H9 (cell line): ENCODE measurements at regions not wholly inside any gene's neighbourhood (a gene's known extent, or its start where the extent isn't known, plus 50 kb on each side); places are given as distances from the start of the nearest gene placed in this dataset.

Experiments used
- DNase-seq: peaks from one replicate; pipeline ENCODE4 v3.0.0-alpha.2; 2017
- H2AFZ ChIP-seq: one replicate; pipeline ENCODE4 v1.6.1; 2013; ENCODE audit warnings: mild to moderate bottlenecking, low read length, control low read depth, moderate library complexity
- H2AK5ac ChIP-seq: 2 replicates; pipeline ENCODE4 v1.6.1; 2013; ENCODE audit warnings: low read length, control low read depth, mixed read lengths; ENCODE audit not compliant: insufficient read length
- H2BK120ac ChIP-seq: one replicate; pipeline ENCODE4 v1.6.1; 2013; ENCODE audit warnings: low read depth, mild to moderate bottlenecking, low read length, control low read depth, inconsistent platforms; ENCODE audit not compliant: poor library complexity, severe bottlenecking
- H2BK12ac ChIP-seq: 2 replicates; pipeline ENCODE4 v1.6.1; 2013; ENCODE audit warnings: low read length, control low read depth, mixed read lengths, low read depth; ENCODE audit not compliant: insufficient read length
- H2BK15ac ChIP-seq: 2 replicates; pipeline ENCODE4 v1.6.1; 2013; ENCODE audit warnings: low read depth, low read length, control low read depth
- H2BK20ac ChIP-seq: one replicate; pipeline ENCODE4 v1.6.1; 2013; ENCODE audit warnings: low read depth, mild to moderate bottlenecking, low read length, control low read depth, inconsistent platforms; ENCODE audit not compliant: poor library complexity, severe bottlenecking
- H2BK5ac ChIP-seq: 2 replicates; pipeline ENCODE4 v1.6.1; 2013; ENCODE audit warnings: low read length, control low read depth, mixed read lengths; ENCODE audit not compliant: insufficient read length
- H3K14ac ChIP-seq: 2 replicates; pipeline ENCODE4 v1.6.1; 2013; ENCODE audit warnings: low read length, control low read depth; ENCODE audit not compliant: insufficient read depth
- H3K18ac ChIP-seq: 2 replicates; pipeline ENCODE4 v1.6.1; 2013; ENCODE audit warnings: low read depth, mild to moderate bottlenecking, mixed read lengths, low read length, control low read depth; ENCODE audit not compliant: insufficient read length
- H3K23ac ChIP-seq: 2 replicates; pipeline ENCODE4 v1.6.1; 2013; ENCODE audit warnings: low read length, control low read depth, mixed read lengths, low read depth; ENCODE audit not compliant: insufficient read length
- H3K23me2 ChIP-seq: 2 replicates; pipeline ENCODE4 v1.6.1; 2013; ENCODE audit warnings: low read depth, mild to moderate bottlenecking, mixed read lengths, low read length, control low read depth; ENCODE audit not compliant: insufficient read length, poor library complexity, severe bottlenecking
- H3K27ac ChIP-seq: 2 replicates; pipeline ENCODE4 v1.5.1; 2013; ENCODE audit warnings: low read length, control low read depth, mixed read lengths, low read depth; ENCODE audit not compliant: insufficient read length
- H3K27me3 ChIP-seq: 2 replicates; pipeline ENCODE4 v1.6.1; 2013; ENCODE audit warnings: low read length, control low read depth, inconsistent platforms; ENCODE audit not compliant: insufficient read depth
- H3K4ac ChIP-seq: 2 replicates; pipeline ENCODE4 v1.6.1; 2013; ENCODE audit warnings: low read depth, mild to moderate bottlenecking, control low read depth, inconsistent platforms, low read length, moderate library complexity
- H3K4me1 ChIP-seq: 2 replicates; pipeline ENCODE4 v1.6.1; 2013; ENCODE audit warnings: low read length, control low read depth, inconsistent platforms; ENCODE audit not compliant: insufficient read depth
- H3K4me2 ChIP-seq: 2 replicates; pipeline ENCODE4 v1.6.1; 2013; ENCODE audit warnings: low read length, control low read depth, mixed read lengths; ENCODE audit not compliant: insufficient read length, insufficient read depth
- H3K56ac ChIP-seq: 2 replicates; pipeline ENCODE4 v1.6.1; 2013; ENCODE audit warnings: low read depth, mild to moderate bottlenecking, mixed read lengths, low read length, control low read depth; ENCODE audit not compliant: insufficient read length
- H3K79me1 ChIP-seq: 2 replicates; pipeline ENCODE4 v1.6.1; 2013; ENCODE audit warnings: low read depth, mild to moderate bottlenecking, moderate library complexity, low read length, control low read depth, inconsistent platforms; ENCODE audit not compliant: insufficient read depth, poor library complexity, severe bottlenecking
- H3K79me2 ChIP-seq: 2 replicates; pipeline ENCODE4 v1.6.1; 2013; ENCODE audit warnings: low read length, control low read depth, inconsistent platforms; ENCODE audit not compliant: insufficient read depth
- H3K9ac ChIP-seq: 2 replicates; pipeline ENCODE4 v1.6.1; 2013; ENCODE audit warnings: low read length, control low read depth, mixed read lengths; ENCODE audit not compliant: insufficient read length; ENCODE audit errors: extremely low read depth
- H3K9me3 ChIP-seq: one replicate; pipeline ENCODE4 v1.6.1; 2013; ENCODE audit warnings: low read depth, low read length, inconsistent platforms; ENCODE audit not compliant: control insufficient read depth
- H3T11ph ChIP-seq: one replicate; pipeline ENCODE4 v1.6.1; 2013; ENCODE audit warnings: mild to moderate bottlenecking, low read length, control low read depth, inconsistent platforms
- H4K20me1 ChIP-seq: one replicate; pipeline ENCODE4 v1.6.1; 2013; ENCODE audit not compliant: control insufficient read depth, insufficient read length, insufficient read depth
- H4K5ac ChIP-seq: 2 replicates; pipeline ENCODE4 v1.6.1; 2013; ENCODE audit warnings: low read depth, mild to moderate bottlenecking, mixed read lengths, low read length, control low read depth; ENCODE audit not compliant: insufficient read length
- H4K8ac ChIP-seq: replicated peaks from 2 replicates; pipeline ENCODE4 v1.6.1; 2013; ENCODE audit warnings: low read length, control low read depth, mixed read lengths, low read depth; ENCODE audit not compliant: insufficient read length
- H4K91ac ChIP-seq: 2 replicates; pipeline ENCODE4 v1.6.1; 2013; ENCODE audit warnings: low read depth, mild to moderate bottlenecking, moderate library complexity, mixed read lengths, low read length, control low read depth; ENCODE audit not compliant: insufficient read length
- H3K27ac Mint-ChIP-seq, 3 experiments: 2 replicates in 2 of 3; 3 replicates in 1 of 3; pipeline ENCODE4 v1.8.0; 2020 to 2021; ENCODE audit warnings: mixed read lengths in 3 of 3, mild to moderate bottlenecking in 1 of 3, moderate library complexity in 1 of 3
- H3K27me3 Mint-ChIP-seq: 2 replicates; pipeline ENCODE4 v1.8.0; 2021; ENCODE audit warnings: low read depth, mild to moderate bottlenecking, moderate library complexity, mixed read lengths
- H3K36me3 Mint-ChIP-seq, 3 experiments: 2 replicates in 2 of 3; 3 replicates in 1 of 3; pipeline ENCODE4 v1.8.0; 2020 to 2021; ENCODE audit warnings: low read depth in 3 of 3, mixed read lengths in 3 of 3; ENCODE audit not compliant: insufficient read depth in 1 of 3
- H3K4me1 Mint-ChIP-seq, 2 experiments: 2 replicates each; pipeline ENCODE4 v1.8.0; 2020; ENCODE audit warnings: mixed read lengths in 2 of 2
- H3K4me3 Mint-ChIP-seq, 2 experiments: 2 replicates in 1 of 2; 3 replicates in 1 of 2; pipeline ENCODE4 v1.8.0; 2020 to 2021; ENCODE audit warnings: mild to moderate bottlenecking in 2 of 2, mixed read lengths in 2 of 2, moderate library complexity in 1 of 2
- H3K9me3 Mint-ChIP-seq, 2 experiments: 2 replicates in 1 of 2; 3 replicates in 1 of 2; pipeline ENCODE4 v1.8.0; 2020; ENCODE audit warnings: mild to moderate bottlenecking in 2 of 2, mixed read lengths in 2 of 2, moderate library complexity in 1 of 2
- WGBS: extraction: QIAGEN DNeasy Blood & Tissue Kit; methylation state at CpG from one replicate; pipeline ENCODE4 v1.1.7; 2013; ENCODE audit warnings: missing lambda C conversion rate, low lambda C conversion rate, mixed read lengths; ENCODE audit not compliant: insufficient read length; ENCODE audit errors: extremely low coverage; 5-methylcytosine and 5-hydroxymethylcytosine counted together
- TF ChIP-seq, protein P1 (sequence below): fragments of 200-600 bp; sonication (generic); conservative IDR thresholded peaks from 3 replicates; pipeline ENCODE4 v1.8.0; 2021; ENCODE audit warnings: antibody characterized with exemption, mild to moderate bottlenecking

DNA sequence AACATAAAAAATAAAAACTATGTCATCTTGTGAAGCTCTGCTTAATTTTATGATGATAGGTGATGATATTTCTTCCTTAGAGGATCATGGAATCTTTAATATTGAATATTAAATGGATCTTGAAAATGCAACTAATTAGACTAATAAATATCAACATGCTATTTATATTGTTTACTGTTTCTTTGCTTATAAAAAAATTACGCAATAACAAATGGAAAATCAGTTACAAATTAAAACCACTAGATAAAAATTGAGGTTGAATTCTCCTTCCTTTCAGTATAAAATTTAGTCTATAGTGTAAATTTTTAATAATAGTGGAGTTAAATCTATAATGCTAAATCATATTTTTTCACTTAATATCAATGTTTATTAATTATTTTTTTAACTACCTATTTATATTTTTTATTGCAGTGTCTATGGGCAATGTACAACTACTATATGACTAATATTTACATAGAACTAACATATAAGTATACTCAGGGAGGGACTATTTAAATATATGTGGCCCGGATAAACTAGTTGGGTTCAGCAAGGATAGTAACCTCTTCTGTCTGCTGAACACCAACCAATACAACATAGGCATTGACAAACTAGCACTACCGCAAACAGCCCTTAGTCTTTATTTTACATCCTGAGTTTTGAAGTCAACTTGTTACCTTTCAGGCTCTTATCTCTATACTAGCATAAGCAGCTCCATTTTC, 628.0 kb downstream of the EFNB2 start:
- no peak overlapping the region for H2BK20ac ChIP-seq
- no peak overlapping the region for H3K56ac ChIP-seq
- H2BK5ac ChIP-seq = no peak overlapping the region
- no peak overlapping the region for H3K14ac ChIP-seq
- H3K4me2 ChIP-seq = no peak overlapping the region
- no peaks in the 10 kb centered on the region for H3K27me3 ChIP-seq
- Mint-ChIP-seq H3K9me3 (no peaks in the 10 kb centered on the region), H3K4me3 (no peak overlapping the region), H3K36me3 (no peaks in the 10 kb centered on the region), H3K4me1 (no peaks in the 10 kb centered on the region), H3K27ac (no peak overlapping the region), H3K27me3 (no peaks in the 10 kb centered on the region)
- TF ChIP-seq, protein P1, sequence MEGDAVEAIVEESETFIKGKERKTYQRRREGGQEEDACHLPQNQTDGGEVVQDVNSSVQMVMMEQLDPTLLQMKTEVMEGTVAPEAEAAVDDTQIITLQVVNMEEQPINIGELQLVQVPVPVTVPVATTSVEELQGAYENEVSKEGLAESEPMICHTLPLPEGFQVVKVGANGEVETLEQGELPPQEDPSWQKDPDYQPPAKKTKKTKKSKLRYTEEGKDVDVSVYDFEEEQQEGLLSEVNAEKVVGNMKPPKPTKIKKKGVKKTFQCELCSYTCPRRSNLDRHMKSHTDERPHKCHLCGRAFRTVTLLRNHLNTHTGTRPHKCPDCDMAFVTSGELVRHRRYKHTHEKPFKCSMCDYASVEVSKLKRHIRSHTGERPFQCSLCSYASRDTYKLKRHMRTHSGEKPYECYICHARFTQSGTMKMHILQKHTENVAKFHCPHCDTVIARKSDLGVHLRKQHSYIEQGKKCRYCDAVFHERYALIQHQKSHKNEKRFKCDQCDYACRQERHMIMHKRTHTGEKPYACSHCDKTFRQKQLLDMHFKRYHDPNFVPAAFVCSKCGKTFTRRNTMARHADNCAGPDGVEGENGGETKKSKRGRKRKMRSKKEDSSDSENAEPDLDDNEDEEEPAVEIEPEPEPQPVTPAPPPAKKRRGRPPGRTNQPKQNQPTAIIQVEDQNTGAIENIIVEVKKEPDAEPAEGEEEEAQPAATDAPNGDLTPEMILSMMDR = no peak
- no peak for DNase-seq
- no peak overlapping the region for H3K4ac ChIP-seq
- no peak overlapping the region for H3K18ac ChIP-seq
- H2AFZ ChIP-seq = no peak overlapping the region
- no peak overlapping the region for H2AK5ac ChIP-seq
- no peak overlapping the region for H3T11ph ChIP-seq
- no peaks in the 10 kb centered on the region for H3K79me1 ChIP-seq
- H3K23me2 ChIP-seq = no peaks in the 10 kb centered on the region
- WGBS = no CpG with 5 or more reads among the region's 3 CpGs
- H4K20me1 ChIP-seq = no peaks in the 10 kb centered on the region
- no peak overlapping the region for H2BK120ac ChIP-seq
- no peak overlapping the region for H3K9ac ChIP-seq
- H3K9me3 ChIP-seq = no peaks in the 10 kb centered on the region
- no peak overlapping the region for H2BK15ac ChIP-seq
- no peaks in the 10 kb centered on the region for H3K4me1 ChIP-seq
- H4K5ac ChIP-seq = no peak overlapping the region
- no peak overlapping the region for H4K91ac ChIP-seq
- no peak overlapping the region for H4K8ac ChIP-seq
- H2BK12ac ChIP-seq = no peak overlapping the region
- no peaks in the 10 kb centered on the region for H3K79me2 ChIP-seq
- H3K27ac ChIP-seq = no peak overlapping the region
- H3K23ac ChIP-seq = no peak overlapping the region
